ENCODE measurements at regions not wholly inside any gene's neighbourhood (a gene's known extent, or its start where the extent isn't known, plus 50 kb on each side); places are given as distances from the start of the nearest gene placed in this dataset.

GRCh38 chr5:155952486-155953089 is 374.4 kb upstream of the SGCD start:
- H3K4me1 ChIP-seq (ENCODE audit: control insufficient read depth, insufficient read depth, low read length) = no peaks in the 10 kb centered on the region
- ChIA-PET CTCF (no interaction called here), POLR2A (no interaction called here)
- DNase-seq (ENCODE audit: low read depth, low spot score) (no peak), ATAC-seq (no peak)
- BruUV-seq (replicated peaks) = no TSS peak
- H3K4me3 ChIP-seq (ENCODE audit: low read depth in 2 of 2, low read length in 2 of 2) = no peak overlapping the region
- no peaks in the 10 kb centered on the region for H3K9me3 ChIP-seq (ENCODE audit: control insufficient read depth, insufficient read depth, low read depth, low read length)
- intact Hi-C loops (cut with micrococcal nuclease; ENCODE audit: unreplicated experiment) (no loop called here), in situ Hi-C loops (cut with HindIII; ENCODE audit: low pct_unique_long_range_greater_than_20kb, low sequenced_read_pairs) (no loop called here)
- H3K36me3 ChIP-seq (ENCODE audit: control insufficient read depth, insufficient read depth, low read length) = no peaks in the 10 kb centered on the region
- no peak for TF ChIP-seq SIN3A (IDR thresholded peaks at IDR 0.05; ENCODE audit: borderline replicate concordance, insufficient read depth, low read depth, low read length)
- no peak for TF ChIP-seq REST (IDR thresholded peaks at IDR 0.05; ENCODE audit: insufficient read depth in 1 of 2, low read depth in 2 of 2, low read length in 1 of 2)
- TF ChIP-seq POLR2AphosphoS5 (IDR thresholded peaks at IDR 0.05; ENCODE audit: low read depth, low read length) = no peak
- TF ChIP-seq, protein P1, sequence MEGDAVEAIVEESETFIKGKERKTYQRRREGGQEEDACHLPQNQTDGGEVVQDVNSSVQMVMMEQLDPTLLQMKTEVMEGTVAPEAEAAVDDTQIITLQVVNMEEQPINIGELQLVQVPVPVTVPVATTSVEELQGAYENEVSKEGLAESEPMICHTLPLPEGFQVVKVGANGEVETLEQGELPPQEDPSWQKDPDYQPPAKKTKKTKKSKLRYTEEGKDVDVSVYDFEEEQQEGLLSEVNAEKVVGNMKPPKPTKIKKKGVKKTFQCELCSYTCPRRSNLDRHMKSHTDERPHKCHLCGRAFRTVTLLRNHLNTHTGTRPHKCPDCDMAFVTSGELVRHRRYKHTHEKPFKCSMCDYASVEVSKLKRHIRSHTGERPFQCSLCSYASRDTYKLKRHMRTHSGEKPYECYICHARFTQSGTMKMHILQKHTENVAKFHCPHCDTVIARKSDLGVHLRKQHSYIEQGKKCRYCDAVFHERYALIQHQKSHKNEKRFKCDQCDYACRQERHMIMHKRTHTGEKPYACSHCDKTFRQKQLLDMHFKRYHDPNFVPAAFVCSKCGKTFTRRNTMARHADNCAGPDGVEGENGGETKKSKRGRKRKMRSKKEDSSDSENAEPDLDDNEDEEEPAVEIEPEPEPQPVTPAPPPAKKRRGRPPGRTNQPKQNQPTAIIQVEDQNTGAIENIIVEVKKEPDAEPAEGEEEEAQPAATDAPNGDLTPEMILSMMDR (IDR thresholded peaks at IDR 0.05) = no peak
- TF ChIP-seq TCF7L2 (IDR thresholded peaks at IDR 0.05; ENCODE audit: low read depth, low read length) = no peak
- no peak overlapping the region for H3K27ac ChIP-seq (ENCODE audit: low read length)
- H3K27me3 ChIP-seq (ENCODE audit: control insufficient read depth, insufficient read depth, low read length) = no peaks in the 10 kb centered on the region

- ATAC-seq = no peak
- intact Hi-C loops (cut with micrococcal nuclease; ENCODE audit: unreplicated experiment) = no loop called here
- no TSS peak for BruUV-seq (replicated peaks)
Observed at GRCh38 chr5:155953335-155953734, 373.6 kb upstream of the SGCD start.

More at GRCh38 chr5:155953335-155953734, 373.6 kb upstream of the SGCD start:
- POLR2A ChIA-PET = no interaction called here
- DNase-seq (ENCODE audit: low read depth, low spot score) = no peak
- TF ChIP-seq SIN3A (IDR thresholded peaks at IDR 0.05; ENCODE audit: borderline replicate concordance, insufficient read depth, low read depth, low read length) (no peak), TCF7L2 (IDR thresholded peaks at IDR 0.05; ENCODE audit: low read depth, low read length) (no peak), REST (IDR thresholded peaks at IDR 0.05; ENCODE audit: insufficient read depth in 1 of 2, low read depth in 2 of 2, low read length in 1 of 2) (no peak)
- TF ChIP-seq, protein P1 (IDR thresholded peaks at IDR 0.05) = no peak
- Histone ChIP-seq H3K27me3 (ENCODE audit: control insufficient read depth, insufficient read depth, low read length) (no peaks in the 10 kb centered on the region), H3K4me1 (ENCODE audit: control insufficient read depth, insufficient read depth, low read length) (no peaks in the 10 kb centered on the region), H3K4me3 (ENCODE audit: low read depth in 2 of 2, low read length in 2 of 2) (no peak overlapping the region), H3K9me3 (ENCODE audit: control insufficient read depth, insufficient read depth, low read depth, low read length) (no peaks in the 10 kb centered on the region), H3K27ac (ENCODE audit: low read length) (no peak overlapping the region), H3K36me3 (ENCODE audit: control insufficient read depth, insufficient read depth, low read length) (no peaks in the 10 kb centered on the region)
- in situ Hi-C loops (cut with HindIII; ENCODE audit: low pct_unique_long_range_greater_than_20kb, low sequenced_read_pairs) = no loop called here
- CTCF ChIA-PET = no interaction called here
